Activated B cell treated with CpG ODN at 0.5 μM for 24 hours (primary cell): ENCODE measurements at regions not wholly inside any gene's neighbourhood (a gene's known extent, or its start where the extent isn't known, plus 50 kb on each side); places are given as distances from the start of the nearest gene placed in this dataset.

Experiments
- ATAC-seq: fragments of 200-7000 bp; cut with Tn5 transposase; one replicate; pipeline ENCODE4 v1.10.0; 2021; ENCODE audit warnings: low read depth, mild to moderate bottlenecking, moderate library complexity
- CTCF ChIA-PET: fragments of 350-600 bp; sonication (Branson Sonifier 250); formaldehyde crosslinking; loops from one replicate; lab custom pipeline; 2021; ENCODE audit warnings: antibody characterized with exemption; lab: Charles Lee
- POLR2A ChIA-PET: fragments of 350-600 bp; sonication (Branson Sonifier 250); formaldehyde crosslinking; loops from one replicate; lab custom pipeline; 2021; ENCODE audit warnings: antibody characterized with exemption; lab: Charles Lee
- DNase-seq: peaks from one replicate; pipeline ENCODE4 v3.0.0; 2022
- H3K27ac Mint-ChIP-seq: one replicate; pipeline ENCODE4 v1.8.0; 2020; ENCODE audit warnings: mixed read lengths
- H3K27me3 Mint-ChIP-seq: one replicate; pipeline ENCODE4 v1.8.0; 2021; ENCODE audit warnings: mixed read lengths
- H3K36me3 Mint-ChIP-seq: one replicate; pipeline ENCODE4 v1.8.0; 2021; ENCODE audit warnings: low read depth, mixed read lengths
- H3K4me1 Mint-ChIP-seq: one replicate; pipeline ENCODE4 v1.8.0; 2021; ENCODE audit warnings: mixed read lengths
- H3K4me3 Mint-ChIP-seq: one replicate; pipeline ENCODE4 v1.8.0; 2020; ENCODE audit warnings: mild to moderate bottlenecking, mixed read lengths
- H3K9me3 Mint-ChIP-seq: one replicate; pipeline ENCODE4 v1.8.0; 2020; ENCODE audit warnings: mixed read lengths
- intact Hi-C: fragments of 100-400 bp; cut with micrococcal nuclease; formaldehyde crosslinking; loops from one replicate; pipeline ENCODE4 v1.15.1; 2024
- TF ChIP-seq, protein P1 (sequence below): fragments of 200-600 bp; IDR thresholded peaks from one replicate; pipeline ENCODE4 v1.8.0; 2022; ENCODE audit warnings: antibody characterized with exemption, mild to moderate bottlenecking

DNA sequence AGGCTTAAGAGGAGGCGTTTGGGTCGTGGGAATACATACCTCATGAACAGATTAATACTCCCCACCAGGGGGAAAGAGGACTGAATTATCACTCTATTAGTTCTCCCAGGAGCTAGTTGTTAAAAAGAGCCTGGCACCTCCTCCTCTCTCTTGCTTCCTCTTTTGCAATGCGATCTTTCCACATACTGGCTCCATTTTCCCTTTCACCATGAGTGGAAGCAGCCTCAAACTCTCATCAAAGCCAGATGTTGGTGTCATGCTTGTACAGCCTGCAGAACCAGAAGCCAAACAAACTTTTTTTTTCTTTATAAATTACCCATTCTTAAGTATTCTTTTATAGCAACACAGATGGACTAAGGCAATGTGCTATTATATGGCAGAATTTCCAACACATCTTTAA lies 258.5 kb downstream of the FAM76B start:
- H3K4me1 Mint-ChIP-seq, result no peaks in the 10 kb centered on the region
- ATAC-seq (no peak), DNase-seq (no peak)
- peaks cover 13% of the 10 kb centered on the region for H3K9me3 Mint-ChIP-seq
- ChIA-PET POLR2A (no interaction called here), CTCF (no interaction called here)
- TF ChIP-seq, protein P1, sequence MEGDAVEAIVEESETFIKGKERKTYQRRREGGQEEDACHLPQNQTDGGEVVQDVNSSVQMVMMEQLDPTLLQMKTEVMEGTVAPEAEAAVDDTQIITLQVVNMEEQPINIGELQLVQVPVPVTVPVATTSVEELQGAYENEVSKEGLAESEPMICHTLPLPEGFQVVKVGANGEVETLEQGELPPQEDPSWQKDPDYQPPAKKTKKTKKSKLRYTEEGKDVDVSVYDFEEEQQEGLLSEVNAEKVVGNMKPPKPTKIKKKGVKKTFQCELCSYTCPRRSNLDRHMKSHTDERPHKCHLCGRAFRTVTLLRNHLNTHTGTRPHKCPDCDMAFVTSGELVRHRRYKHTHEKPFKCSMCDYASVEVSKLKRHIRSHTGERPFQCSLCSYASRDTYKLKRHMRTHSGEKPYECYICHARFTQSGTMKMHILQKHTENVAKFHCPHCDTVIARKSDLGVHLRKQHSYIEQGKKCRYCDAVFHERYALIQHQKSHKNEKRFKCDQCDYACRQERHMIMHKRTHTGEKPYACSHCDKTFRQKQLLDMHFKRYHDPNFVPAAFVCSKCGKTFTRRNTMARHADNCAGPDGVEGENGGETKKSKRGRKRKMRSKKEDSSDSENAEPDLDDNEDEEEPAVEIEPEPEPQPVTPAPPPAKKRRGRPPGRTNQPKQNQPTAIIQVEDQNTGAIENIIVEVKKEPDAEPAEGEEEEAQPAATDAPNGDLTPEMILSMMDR, result no peak
- H3K27me3 Mint-ChIP-seq, result peaks cover 2% of the 10 kb centered on the region
- no peaks in the 10 kb centered on the region for H3K36me3 Mint-ChIP-seq
- H3K27ac Mint-ChIP-seq, result no peak overlapping the region
- H3K4me3 Mint-ChIP-seq, result no peak overlapping the region
- intact Hi-C loops, result no loop called here

DNA sequence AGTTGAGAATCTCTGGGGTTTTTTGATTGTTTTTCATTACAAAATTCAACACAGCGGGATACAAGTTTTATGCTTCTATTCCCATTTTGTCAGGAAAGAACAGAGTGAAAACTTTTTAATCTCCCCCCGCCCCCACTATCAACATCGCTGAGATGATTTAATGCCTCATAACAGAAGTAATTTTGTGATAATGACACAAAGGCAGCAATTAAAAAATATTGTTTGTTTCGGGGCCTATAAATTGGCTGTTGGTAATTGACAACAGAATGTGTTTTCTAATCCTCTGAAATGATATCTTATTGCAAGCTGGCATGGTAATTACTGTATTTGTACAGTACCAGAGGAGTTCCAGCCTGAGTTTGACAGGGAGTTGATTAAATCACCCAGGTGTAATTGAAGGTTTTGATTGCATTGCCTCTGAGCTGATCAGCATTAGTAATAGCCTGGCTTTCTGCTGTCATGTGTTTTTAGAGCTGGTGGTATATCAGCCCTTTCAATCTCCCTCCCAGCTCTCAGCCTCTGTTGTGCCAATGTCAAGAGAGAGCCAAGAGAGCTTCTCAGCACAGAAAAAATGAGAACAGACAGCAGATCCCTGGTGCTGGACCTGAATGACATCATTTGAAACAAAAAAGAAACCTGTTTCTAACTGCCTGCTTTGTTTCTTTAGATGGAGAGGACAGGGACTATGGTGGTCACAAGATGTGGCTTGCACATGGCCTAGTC lies 265.1 kb downstream of the FAM76B start:
- H3K36me3 Mint-ChIP-seq, result no peaks in the 10 kb centered on the region
- POLR2A ChIA-PET, result no interaction called here
- CTCF ChIA-PET, result interaction anchor here (0.5 kb wide), 1 partner anchor 243 kb away, joined by 4 read pairs; no protein-coding TSS in a partner anchor
- H3K9me3 Mint-ChIP-seq, result no peaks in the 10 kb centered on the region
- ATAC-seq (no peak), DNase-seq (no peak)
- TF ChIP-seq, protein P1, result no peak
- H3K27ac Mint-ChIP-seq, result no peak overlapping the region
- H3K27me3 Mint-ChIP-seq, result peaks cover 2% of the 10 kb centered on the region
- no peak overlapping the region for H3K4me3 Mint-ChIP-seq
- H3K4me1 Mint-ChIP-seq, result no peaks in the 10 kb centered on the region
- intact Hi-C loops, result no loop called here

DNA sequence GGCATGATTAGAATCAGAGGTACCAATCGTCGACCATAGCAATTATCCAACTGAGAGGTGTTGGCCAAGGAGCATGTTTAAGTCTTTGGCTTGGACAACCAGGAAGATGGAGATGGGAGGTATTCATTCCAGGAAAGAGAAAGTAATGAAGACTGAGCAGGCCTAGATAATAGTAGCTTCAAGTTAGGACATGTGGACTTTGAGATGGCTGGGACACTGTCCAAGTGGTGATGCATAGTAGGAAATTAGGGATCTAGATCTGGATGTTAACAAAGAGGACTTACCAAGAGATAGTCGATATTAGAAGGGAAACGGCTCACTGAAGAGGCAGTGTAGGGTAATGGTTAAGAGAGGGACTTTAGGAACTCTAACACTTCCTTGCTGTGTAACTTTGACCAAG lies 266.7 kb downstream of the FAM76B start:
- ChIA-PET POLR2A (no interaction called here), CTCF (no interaction called here)
- intact Hi-C loops, result no loop called here
- no peaks in the 10 kb centered on the region for H3K4me1 Mint-ChIP-seq
- H3K27ac Mint-ChIP-seq, result no peak overlapping the region
- no peaks in the 10 kb centered on the region for H3K27me3 Mint-ChIP-seq
- DNase-seq, result no peak
- no peaks in the 10 kb centered on the region for H3K36me3 Mint-ChIP-seq
- no peaks in the 10 kb centered on the region for H3K9me3 Mint-ChIP-seq
- no peak for ATAC-seq
- TF ChIP-seq, protein P1, result no peak
- H3K4me3 Mint-ChIP-seq, result no peak overlapping the region

DNA sequence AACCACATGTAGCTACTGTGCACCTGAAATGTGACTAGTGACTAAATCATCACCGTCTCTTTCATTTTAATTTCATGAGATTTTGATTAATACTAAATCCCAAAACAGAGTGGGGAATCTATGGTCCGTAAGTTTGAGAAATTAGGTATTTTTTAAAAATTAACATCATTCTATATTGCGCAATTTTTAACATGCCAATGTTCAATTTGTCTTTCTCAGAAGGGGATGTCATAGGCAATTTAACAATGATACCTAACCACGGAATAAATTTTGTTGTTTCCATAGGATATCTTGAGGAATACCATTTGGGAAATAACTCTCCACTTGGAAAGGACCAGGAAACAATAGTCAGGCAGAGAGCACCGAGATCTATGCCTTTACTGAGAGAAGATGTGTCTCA lies 267.7 kb downstream of the FAM76B start:
- Mint-ChIP-seq H3K9me3 (no peaks in the 10 kb centered on the region), H3K27ac (no peak overlapping the region), H3K4me3 (no peak overlapping the region), H3K27me3 (no peaks in the 10 kb centered on the region), H3K4me1 (no peaks in the 10 kb centered on the region), H3K36me3 (no peaks in the 10 kb centered on the region)
- POLR2A ChIA-PET, result no interaction called here
- DNase-seq (no peak), ATAC-seq (no peak)
- TF ChIP-seq, protein P1, result no peak
- CTCF ChIA-PET, result interaction anchor here (0.7 kb wide), 1 partner anchor 182 kb away, joined by 3 read pairs; no protein-coding TSS in a partner anchor
- intact Hi-C loops, result no loop called here

DNA sequence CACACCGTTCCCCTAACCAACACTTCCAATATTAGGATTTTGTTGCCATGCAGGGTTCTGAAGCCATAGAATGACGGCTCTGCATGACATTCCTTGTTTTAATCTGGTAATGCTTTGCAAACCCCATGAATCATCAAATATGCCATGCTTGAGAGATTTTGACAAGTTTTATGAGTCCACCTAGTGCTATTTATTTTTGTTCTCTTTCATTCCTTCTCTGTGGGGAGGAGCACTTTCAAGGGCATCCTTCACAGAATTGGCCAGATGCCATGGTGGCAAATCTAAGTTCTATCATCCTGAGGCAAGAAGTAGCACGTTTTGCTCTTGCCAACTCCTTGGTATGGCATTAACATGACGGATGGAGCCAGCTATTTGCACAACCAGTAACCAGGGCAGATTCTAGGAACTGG lies 268.4 kb downstream of the FAM76B start:
- Mint-ChIP-seq H3K36me3 (no peaks in the 10 kb centered on the region), H3K27ac (no peak overlapping the region), H3K27me3 (no peaks in the 10 kb centered on the region), H3K9me3 (no peaks in the 10 kb centered on the region), H3K4me1 (no peaks in the 10 kb centered on the region), H3K4me3 (no peak overlapping the region)
- intact Hi-C loops, result no loop called here
- ChIA-PET POLR2A (no interaction called here), CTCF (no interaction called here)
- DNase-seq, result no peak
- ATAC-seq, result no peak
- TF ChIP-seq, protein P1, result no peak
